ENCODE measurements at regions not wholly inside any gene's neighbourhood (a gene's known extent, or its start where the extent isn't known, plus 50 kb on each side); places are given as distances from the start of the nearest gene placed in this dataset.

DNA sequence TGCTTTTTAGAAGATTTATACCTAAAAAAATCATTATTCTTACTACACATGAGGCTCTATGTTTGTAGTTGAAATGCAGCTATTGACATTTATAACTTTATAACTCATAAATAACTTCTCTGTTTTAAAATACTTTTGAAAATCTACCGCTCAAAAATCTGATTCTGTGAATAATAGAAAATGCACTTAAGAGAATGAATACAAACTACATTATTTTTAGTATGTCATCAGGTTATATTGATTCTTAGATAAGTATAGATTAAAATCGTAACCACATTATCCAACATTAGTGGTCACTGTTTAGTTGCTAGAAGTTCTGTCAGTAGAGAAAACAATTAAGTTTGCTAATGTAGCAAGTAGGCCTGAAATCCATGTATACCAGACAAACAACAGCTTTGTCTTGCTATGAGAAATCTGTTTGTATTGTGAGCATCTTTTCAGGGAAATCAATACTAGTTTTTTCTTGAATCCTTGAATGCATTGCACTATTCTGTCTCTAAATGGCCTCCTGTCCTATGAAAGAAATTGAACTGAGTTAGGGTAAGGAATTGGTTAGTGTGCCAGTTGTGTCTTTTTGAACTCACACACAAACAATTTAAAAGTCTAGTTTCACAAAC, 116.5 kb upstream of the HDAC9 start:
- intact Hi-C loops (cut with DNase I, micrococcal nuclease) = no loop called here
- DNase-seq = no peak
- no peak for ATAC-seq

- no peak for ATAC-seq
- DNase-seq = no peak
- intact Hi-C loops (cut with DNase I, micrococcal nuclease) = no loop called here
These were observed 110.9 kb upstream of the HDAC9 start for GRCh38 chr7:18384491-18385143.

- ATAC-seq (no peak), DNase-seq (no peak)
- intact Hi-C loops (cut with DNase I, micrococcal nuclease) = no loop called here
These were observed 108.9 kb upstream of the HDAC9 start for GRCh38 chr7:18386607-18387006.

DNA sequence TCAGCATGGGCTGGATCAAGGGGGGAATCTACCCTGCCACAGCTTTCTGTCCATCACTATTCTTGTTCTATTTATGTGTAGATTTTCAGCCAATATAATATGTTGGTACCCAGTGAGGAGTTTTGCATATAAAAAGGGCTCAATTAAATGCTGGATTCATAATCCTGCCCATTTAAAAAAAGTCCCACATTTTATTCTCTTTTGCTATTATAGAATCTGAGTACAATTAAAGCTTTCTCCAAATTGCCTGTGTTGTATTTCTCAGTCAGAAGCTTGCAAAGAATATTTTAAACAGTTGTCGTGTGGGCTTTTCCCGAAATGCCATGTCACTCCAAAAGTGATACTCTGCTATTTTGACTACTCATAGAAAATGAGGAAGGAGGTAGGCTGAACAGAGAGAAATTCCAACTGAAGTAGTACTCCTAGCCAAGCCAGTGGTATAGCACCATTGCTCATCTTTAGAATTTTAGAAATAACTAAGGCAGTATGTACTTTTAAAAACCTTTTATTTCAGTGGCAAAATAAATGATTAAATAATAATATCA, 108.3 kb upstream of the HDAC9 start:
- intact Hi-C loops (cut with DNase I, micrococcal nuclease) = no loop called here
- DNase-seq (no peak), ATAC-seq (no peak)

DNA sequence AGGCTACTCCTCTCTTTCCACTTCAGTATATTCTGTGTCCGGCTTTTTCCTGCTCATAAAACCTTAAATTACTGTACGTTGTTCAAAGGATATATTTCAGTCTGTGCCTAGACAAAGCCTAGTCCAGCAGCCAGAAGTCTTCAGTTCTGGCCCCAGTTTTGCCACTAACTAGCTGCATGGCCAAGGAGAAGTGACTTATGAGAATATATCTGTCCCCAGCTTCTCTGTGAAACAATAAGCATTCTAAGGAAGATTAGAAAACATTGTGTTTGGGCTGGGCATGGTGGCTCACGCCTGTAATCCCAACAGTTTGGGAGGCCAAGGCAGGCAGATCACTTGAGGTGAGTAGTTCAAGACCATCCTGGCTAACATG, 105.0 kb upstream of the HDAC9 start:
- intact Hi-C loops (cut with DNase I, micrococcal nuclease) = no loop called here
- ATAC-seq = no peak
- no peak for DNase-seq

DNA sequence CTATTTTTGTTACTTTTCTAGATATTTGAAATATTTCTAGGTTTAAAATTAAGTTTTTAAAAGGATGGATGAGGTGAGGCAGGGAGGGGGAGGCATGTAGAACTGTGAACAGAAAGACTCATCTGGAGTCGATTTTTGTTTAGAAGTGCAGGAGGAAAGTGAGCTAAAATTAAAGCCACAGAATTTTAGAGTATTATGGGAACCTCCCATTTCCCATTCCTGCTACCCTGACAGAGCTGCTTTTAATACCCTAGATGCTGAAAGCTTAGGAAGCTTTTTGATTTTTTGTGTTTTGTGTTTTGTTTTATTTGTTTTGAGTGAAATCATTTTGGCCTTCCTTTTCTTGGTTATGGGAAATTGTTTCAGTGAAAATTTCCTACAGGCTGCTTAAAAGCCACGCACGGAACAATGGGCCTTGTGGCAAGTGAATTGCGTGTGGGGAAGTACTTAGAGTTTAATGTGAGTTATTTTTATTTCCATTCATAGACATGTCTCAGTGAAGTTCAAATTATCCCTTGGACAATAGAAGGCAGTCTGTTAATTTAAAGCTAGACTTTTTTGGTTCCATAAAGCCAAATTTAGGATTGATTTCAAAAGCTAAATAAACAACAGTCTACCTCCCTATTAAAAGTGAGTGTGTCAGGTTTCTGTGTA, 102.0 kb upstream of the HDAC9 start:
- ATAC-seq (no peak), DNase-seq (no peak)
- intact Hi-C loops (cut with DNase I, micrococcal nuclease) = no loop called here

DNA sequence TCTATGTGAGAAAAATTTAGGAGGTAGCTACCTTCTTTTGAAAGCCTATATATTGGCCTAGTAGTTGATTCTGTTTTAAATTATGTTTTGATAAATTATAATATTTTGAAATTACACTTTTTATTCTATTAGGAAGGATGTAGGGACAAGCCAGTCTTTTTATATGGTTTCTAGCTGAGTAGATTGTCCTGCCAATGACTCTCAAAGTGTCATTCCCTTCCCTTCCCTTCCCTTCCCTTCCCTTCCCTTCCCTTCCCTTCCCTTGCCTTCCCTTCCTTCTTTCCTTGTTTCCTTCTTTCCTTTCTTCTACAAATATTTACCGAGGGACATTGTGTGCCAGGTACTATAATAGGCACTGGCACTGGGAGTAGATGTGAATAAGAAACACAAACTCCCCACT, 99.7 kb upstream of the HDAC9 start:
- ATAC-seq = no peak
- intact Hi-C loops (cut with DNase I, micrococcal nuclease) = no loop called here
- DNase-seq = no peak

DNA sequence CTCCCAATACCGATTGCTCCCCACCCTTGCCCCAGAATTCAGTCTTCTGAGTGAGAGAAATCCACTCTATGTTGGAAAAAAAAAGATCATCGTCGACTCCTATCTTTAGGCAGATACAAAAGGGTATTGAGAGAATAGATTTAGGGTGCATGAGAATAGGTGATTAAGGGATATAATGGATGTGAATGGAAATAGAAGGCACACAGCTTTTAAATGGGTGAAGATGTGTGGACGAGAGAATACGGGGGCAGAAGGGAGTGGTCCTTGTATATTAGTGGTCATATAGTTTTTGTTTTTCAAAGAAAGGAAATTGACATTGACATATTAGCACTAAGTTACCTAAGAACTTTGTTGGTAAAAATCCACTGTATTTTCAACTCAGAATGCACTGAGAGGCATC, 98.6 kb upstream of the HDAC9 start:
- no peak for DNase-seq
- intact Hi-C loops (cut with DNase I, micrococcal nuclease) = no loop called here
- no peak for ATAC-seq

DNA sequence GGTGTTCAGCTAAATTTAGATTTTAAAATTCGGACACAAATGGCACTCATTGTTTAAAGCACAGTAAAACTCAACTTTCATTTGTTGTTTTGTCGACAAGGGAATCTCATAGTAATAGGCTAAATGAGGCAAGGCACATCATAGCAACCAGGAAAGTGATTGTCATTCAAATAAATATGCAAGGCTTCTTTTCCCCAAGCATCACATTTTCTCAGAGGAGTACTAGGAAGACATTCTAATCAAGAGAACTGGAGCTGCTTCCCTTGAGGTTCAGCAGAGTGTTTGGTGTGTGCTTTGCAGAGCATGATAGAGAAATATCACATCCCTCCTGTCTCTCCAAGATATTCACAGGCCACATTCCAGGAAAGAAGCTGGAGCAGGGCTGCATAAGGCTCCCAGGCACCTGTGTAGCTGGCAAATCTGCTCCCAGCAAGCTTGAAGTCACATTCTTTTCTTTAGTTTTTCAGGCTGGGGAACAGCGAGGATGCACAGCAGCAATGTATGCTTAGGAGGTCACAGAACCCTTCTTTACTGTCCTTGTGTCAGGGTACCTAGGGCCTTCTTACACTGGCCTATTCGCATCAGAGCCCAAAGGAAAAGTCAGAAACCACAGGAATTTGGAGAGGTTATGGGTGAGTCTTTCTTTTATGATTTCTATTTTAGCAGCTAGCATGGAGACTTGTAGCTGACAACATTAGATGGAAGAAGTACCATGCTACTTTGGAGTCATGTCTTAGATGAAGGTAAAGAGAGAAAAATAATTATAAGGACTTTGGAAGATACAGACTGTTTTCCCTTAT, 95.9 kb upstream of the HDAC9 start:
- DNase-seq (no peak), ATAC-seq (no peak)
- intact Hi-C loops (cut with DNase I, micrococcal nuclease) = no loop called here

- ATAC-seq (no peak), DNase-seq (no peak)
- intact Hi-C loops (cut with DNase I, micrococcal nuclease) = no loop called here
These were observed 95.3 kb upstream of the HDAC9 start for GRCh38 chr7:18400275-18400674.

DNA sequence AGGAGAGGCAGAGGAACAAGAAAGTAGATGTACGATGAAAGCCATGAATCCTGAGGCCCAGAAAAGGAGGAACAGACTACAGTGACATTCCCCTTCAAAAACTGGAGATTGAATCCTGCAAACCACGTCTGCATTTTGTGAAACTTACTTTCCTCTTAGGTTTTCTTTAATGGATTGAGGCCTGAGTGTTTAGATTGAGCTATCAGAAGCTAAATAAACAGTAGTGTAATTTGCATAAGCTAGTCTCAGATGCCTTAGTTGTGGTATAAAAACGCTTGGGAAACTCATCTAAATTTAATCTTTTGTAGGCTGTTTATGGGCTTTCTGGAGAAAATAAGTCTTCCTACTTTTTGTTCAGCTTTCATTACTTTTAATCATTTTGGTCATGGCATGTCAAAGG, 94.8 kb upstream of the HDAC9 start:
- DNase-seq (no peak), ATAC-seq (no peak)
- intact Hi-C loops (cut with DNase I, micrococcal nuclease) = no loop called here

DNA sequence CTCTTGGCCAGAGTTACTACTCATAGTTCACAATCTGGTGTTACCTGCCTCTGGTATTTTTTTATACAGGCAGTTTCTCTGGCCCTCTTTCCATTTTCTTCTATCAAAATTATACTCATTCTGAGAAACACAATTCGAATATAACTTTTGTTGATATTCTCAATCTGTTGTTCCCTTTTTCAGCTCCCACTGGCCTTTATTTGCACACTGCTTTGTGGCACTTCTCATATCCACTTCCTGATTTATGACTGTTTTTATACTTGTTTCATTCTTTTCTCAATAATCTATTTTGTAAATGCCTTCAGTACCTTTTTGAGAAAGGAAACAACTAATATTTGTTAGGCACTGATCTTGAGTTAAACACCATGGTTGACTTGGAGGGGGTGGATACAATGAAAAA, 93.8 kb upstream of the HDAC9 start:
- no peak for ATAC-seq
- DNase-seq = no peak
- intact Hi-C loops (cut with DNase I, micrococcal nuclease) = no loop called here

DNA sequence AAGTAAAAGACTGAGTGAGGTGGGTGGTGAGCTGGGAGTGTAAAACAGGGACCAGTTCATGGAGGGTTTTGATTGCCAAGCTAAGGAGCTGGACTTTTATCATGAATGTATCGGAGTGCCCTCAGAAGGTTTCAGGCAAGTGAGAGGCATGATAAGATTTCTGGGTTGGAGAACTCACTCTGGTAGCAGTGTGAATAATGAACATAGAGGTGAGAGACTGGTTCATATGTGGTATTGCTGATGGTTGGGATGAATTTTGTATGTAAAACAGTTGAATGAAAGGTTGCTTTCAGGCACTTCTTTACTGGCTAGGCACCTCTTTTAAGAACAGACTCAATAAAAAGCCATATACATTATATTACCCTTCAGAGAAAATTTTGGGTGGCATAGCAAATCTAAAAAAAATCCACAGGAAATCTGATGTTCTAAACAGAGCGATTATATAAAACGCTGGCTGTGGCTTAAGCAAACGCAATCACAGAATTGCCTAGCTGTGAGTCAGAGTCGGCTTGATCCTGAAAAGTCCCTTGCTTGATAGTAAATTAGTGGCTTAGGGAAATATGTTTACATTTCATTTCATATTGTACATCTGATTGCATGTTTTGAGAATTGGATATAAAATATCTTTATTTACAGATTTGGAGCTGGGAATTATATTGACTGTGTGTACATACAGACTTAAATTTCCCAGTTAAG, 92.9 kb upstream of the HDAC9 start:
- no peak for ATAC-seq
- no peak for DNase-seq
- intact Hi-C loops (cut with DNase I, micrococcal nuclease) = no loop called here

DNA sequence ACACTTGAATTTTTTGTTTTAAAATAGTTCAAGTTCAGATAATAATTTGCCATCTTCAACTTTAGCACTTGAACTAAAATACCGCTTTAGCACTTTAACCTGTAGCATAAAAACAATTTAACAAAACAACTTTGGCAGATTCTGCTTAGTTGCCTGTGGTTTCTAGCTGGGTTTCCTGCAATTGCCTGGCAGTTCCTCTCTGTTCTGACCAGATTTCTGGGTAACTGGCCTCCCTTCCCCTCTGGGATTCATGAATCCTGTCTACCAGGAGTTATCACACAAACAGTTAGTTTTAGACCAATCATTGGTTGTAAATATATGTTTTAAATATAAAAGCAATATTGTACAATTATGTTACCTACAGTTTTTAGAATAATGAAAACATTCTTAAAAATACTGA, 89.8 kb upstream of the HDAC9 start:
- ATAC-seq = no peak
- no peak for DNase-seq
- intact Hi-C loops (cut with DNase I, micrococcal nuclease) = no loop called here

DNA sequence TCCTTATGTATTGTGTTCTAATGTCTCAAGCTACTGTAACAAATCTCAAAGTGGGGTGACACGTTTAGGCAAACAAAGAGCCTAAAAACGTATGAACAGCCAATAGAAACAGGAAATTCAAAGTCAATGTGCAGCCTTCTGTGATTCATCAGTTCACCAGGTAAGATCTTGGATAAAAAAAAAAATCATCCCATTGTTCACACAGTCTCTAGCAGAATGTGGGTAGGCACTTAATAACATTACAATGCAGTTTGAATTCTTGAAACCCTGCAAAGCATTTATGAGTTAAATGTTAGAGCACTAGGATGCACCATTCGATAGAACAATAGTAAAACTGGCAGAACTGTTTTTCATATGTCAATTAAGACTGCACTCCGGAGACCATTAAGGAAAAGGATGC, 88.2 kb upstream of the HDAC9 start:
- DNase-seq = no peak
- intact Hi-C loops (cut with DNase I, micrococcal nuclease) = no loop called here
- no peak for ATAC-seq

GRCh38 chr7:18408461-18408860, 87.1 kb upstream of the HDAC9 start:
- no peak for DNase-seq
- no peak for ATAC-seq
- intact Hi-C loops (cut with DNase I, micrococcal nuclease) = no loop called here

- intact Hi-C loops (cut with DNase I, micrococcal nuclease) = no loop called here
- DNase-seq = no peak
- ATAC-seq = no peak
These were observed 86.7 kb upstream of the HDAC9 start for GRCh38 chr7:18408868-18409267.

GRCh38 chr7:18413447-18413846, 82.1 kb upstream of the HDAC9 start:
- DNase-seq (no peak), ATAC-seq (no peak)
- intact Hi-C loops (cut with DNase I, micrococcal nuclease) = no loop called here

DNA sequence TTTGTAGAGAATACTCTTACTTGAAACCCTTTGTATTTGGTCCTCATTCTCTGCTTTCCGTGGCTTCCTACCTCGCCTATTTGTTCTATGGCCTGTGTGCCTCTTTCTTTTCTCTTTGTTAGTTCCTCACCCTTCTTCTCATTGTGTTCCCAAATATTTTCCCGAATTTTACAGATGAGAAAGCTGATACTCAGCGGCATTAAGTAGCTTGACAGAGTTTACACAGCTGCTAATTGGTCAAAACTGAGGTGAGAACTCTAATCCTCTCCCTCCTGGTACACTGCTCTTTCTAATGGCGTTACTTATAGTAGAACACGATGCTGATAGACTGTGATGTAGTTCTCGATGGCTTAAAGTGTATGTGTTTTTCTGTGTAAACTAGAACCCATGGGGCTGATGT, 80.7 kb upstream of the HDAC9 start:
- no peak for DNase-seq
- intact Hi-C loops (cut with DNase I, micrococcal nuclease) = no loop called here
- no peak for ATAC-seq
